GM19438 (cell line): ENCODE measurements at regions not wholly inside any gene's neighbourhood (a gene's known extent, or its start where the extent isn't known, plus 50 kb on each side); places are given as distances from the start of the nearest gene placed in this dataset.
"Not testable (repeated sequence)": the region's sequence is repeated elsewhere in the genome, so short reads cannot be mapped to it uniquely, and the experiment has no call there.

ENCODE experiments used
- ATAC-seq: cut with Tn5 transposase; IDR thresholded peaks from one replicate; pipeline ENCODE4 v1.9.1; 2021; ENCODE audit warnings: low read depth; ENCODE audit not compliant: unreplicated experiment

DNA sequence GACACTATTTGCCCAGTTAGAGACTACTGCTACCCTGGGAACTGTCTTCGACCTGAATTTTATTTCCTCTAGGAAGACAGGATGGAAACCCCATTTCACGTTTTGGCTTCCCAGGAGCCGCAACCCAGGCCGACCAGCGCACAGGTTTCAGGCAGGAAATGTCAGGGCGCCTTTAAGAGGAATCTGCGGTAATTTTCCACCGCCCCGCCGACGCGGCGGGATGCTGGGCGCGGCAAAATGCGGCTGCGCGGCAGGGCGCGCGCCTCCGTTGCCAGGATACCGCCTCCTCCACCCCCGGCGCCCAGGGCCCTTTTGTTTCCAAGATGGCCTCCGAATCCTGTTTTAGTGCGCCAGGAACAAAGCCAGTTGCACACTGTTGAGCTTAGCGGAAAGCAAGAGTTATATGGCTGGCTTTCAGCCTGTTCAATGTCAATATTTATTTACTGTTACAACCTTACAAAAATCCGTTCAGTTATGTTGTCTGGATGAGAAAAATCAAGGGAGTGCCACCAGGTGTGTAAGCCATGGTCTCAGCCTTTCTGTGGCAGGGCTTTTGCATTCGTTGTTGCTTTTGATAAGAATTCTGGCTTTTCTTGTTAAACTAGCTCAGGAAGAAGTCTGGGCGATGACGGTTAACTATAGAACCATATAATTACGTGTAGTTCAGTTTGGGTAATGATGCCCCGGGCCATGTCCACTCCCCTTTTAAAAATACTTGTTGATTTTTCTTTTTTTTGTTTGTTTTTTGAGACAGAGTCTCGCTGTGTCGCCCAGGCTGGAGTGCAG lies 79.7 kb upstream of the CHD2 start:
- ATAC-seq = peak; percentile 81

- ATAC-seq = no peak
These were observed 78.5 kb upstream of the CHD2 start for GRCh38 chr15:92821491-92822116.

GRCh38 chr15:92822216-92823144 lies 77.6 kb upstream of the CHD2 start:
- no peak for ATAC-seq

DNA sequence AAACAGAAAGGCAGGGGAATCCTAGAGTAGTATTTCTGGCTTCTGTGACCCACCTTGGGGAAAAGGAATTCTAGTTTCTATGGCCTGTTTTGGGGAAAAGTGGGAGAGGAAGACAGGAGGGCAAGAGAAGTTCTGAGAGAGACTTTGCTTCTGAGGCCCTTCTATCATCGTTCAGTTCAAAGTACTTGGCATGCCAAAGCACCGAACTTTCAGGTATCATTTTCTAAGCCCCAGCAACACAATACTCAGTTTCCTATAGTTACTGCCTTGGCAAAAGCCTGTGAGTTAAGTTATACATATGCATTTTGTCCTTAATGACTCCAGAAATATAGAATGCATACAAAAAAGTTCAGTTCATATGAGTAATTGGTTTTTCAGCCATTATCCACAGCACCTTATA lies 74.1 kb upstream of the CHD2 start:
- ATAC-seq = no peak

DNA sequence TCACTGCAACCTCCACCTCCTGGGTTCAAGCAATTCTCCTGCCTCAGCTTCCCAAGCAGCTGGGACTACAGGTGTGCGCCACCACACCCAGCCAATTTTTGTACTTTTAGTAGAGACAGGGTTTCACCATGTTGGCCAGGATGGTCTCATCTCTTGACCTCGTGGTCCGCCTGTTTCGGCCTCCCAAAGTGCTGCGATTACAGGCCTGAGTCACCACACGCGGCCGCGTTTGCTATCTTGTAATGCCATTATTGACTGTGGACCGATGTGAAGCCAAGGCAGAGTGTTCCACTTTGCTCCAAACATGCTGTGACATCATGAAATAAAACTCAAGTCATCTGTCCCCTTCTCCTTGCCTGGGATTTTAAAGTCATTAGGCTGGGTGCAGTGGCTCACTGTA lies 72.1 kb upstream of the CHD2 start:
- not testable (repeated sequence) for ATAC-seq

GRCh38 chr15:92829875-92830274 lies 70.2 kb upstream of the CHD2 start:
- no peak for ATAC-seq

- ATAC-seq = no peak
These were observed 68.8 kb upstream of the CHD2 start for GRCh38 chr15:92831336-92831654.

GRCh38 chr15:92831655-92832328 lies 68.3 kb upstream of the CHD2 start:
- ATAC-seq = peak; percentile 95

GRCh38 chr15:92833106-92833433 lies 67.1 kb upstream of the CHD2 start:
- ATAC-seq = no peak

GRCh38 chr15:92833493-92834271 lies 66.4 kb upstream of the CHD2 start:
- no peak for ATAC-seq

- peak; percentile 68 for ATAC-seq
These were observed 60.4 kb upstream of the CHD2 start for GRCh38 chr15:92839696-92840095.

DNA sequence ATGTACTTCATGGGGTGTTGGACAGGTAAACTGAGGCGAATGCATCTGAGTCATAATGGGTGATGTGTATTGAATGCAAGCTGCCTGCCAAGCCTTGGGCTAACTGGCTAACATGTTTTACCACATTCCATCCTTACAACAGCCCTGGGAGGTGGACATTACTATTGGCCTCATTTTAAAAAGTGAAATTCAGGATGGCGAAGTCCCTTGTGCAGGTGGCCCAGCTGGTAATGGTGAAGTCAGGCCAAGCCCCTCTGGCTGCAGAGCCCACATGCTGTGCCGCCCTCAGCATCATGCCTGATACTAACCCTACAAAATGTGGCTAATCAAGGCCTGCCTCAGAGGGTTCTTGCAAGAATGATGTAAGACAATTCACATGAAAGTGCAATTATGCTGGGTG lies 60.0 kb upstream of the CHD2 start:
- ATAC-seq = no peak

- no peak for ATAC-seq
These were observed 56.8 kb upstream of the CHD2 start for GRCh38 chr15:92843326-92843725.

DNA sequence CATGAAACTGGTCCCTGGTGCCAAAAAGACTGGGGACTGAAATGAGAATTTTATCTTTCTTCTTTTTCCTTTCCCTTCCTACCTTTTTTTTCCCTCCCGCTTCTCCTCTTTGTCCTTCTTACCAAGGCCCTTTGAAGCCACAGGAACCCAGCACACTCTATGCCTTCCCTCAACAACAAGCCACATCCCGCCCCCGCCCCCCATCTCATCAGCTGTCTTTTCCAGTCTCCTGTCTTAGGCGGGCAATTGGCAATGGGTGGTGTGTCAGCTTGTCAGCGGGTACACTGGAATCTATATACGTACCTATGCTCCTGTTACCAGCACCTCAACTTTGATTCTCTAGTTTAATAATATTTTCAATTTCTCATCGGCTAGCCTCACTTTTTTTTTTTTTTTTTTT lies 56.3 kb upstream of the CHD2 start:
- no peak for ATAC-seq

GRCh38 chr15:92845126-92845508 lies 55.0 kb upstream of the CHD2 start:
- peak; percentile 76 for ATAC-seq

DNA sequence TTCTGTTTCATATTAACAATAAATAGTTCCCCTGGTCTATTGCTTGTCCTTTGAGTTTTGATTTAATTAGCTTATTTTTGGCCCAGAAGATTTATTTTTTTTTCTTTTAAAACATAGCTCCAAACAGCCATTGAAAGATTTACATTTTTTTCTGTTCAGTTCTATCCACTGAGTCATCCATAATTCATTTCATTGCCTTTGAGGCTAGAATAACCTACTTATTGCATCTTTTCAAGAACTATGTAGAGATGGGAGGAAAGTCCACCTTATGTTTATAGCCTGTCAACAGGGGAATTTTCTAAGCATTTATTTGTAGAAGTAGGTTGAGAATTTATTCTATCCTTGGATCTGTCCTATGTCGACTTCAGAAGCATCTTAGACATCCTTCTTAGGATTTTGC lies 53.4 kb upstream of the CHD2 start:
- ATAC-seq = no peak

DNA sequence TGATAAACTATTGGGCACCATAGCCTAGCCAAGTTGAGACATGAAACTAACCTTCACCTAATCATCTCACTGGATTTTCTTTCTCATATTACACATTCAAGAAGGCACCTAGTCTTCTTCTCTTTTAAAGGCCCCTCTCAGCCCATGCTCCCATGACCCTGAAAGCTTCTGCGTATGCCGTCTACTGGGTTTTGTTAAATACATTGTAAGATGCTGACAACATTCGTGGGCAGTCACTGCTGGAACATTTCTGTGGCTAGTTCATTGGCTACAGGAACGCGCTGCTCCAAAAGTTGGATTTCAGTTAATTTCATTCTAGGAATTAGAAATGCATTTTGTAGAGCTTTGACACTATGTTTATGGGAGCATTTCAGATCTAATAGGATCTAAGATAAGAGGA lies 52.3 kb upstream of the CHD2 start:
- ATAC-seq = no peak

GRCh38 chr15:92848464-92848851 lies 51.7 kb upstream of the CHD2 start:
- no peak for ATAC-seq

DNA sequence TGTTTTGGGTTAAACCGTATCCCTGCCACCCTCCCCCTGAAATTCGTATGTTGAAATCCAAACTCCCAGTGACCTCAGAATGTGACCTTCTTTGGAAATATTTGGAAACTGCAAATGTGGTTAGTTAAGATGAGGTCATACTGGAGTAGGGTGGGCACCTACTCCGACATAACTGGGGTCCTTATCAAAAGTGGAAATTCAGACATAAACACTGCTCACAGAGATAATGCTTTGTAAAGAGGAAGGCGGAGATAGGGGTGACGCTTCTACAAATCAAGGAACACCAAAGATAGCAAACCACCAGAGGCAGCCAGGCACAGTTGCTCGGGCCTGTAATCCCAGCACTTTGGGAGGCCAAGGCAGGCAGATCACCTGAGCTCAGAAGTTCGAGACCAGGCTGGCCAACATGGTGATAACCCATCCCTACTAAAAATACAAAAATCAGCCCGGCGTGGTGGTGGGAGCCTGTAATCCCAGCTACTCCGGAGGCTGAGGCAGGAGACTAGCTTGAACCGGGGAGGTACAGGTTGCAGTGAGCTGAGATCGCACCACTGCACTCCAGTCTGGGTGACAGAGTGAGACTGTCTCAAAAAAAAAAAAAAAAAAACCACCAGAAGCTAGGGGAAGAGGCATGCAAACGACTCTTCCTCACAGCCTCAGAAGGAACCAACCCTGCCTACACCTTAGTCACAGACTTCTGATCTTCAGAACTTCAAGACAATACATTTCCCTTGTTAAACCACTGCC lies 51.1 kb upstream of the CHD2 start:
- peak; percentile 55 for ATAC-seq

GRCh38 chr15:92850218-92850617 lies 49.9 kb upstream of the CHD2 start:
- ATAC-seq = not testable (repeated sequence)
